RPMI7951 (cell line): ENCODE measurements at regions not wholly inside any gene's neighbourhood (a gene's known extent, or its start where the extent isn't known, plus 50 kb on each side); places are given as distances from the start of the nearest gene placed in this dataset.

Experiments used
- DNase-seq: peaks from one replicate; pipeline ENCODE4 v3.0.0-alpha.2; 2012; ENCODE audit warnings: low read depth

DNA sequence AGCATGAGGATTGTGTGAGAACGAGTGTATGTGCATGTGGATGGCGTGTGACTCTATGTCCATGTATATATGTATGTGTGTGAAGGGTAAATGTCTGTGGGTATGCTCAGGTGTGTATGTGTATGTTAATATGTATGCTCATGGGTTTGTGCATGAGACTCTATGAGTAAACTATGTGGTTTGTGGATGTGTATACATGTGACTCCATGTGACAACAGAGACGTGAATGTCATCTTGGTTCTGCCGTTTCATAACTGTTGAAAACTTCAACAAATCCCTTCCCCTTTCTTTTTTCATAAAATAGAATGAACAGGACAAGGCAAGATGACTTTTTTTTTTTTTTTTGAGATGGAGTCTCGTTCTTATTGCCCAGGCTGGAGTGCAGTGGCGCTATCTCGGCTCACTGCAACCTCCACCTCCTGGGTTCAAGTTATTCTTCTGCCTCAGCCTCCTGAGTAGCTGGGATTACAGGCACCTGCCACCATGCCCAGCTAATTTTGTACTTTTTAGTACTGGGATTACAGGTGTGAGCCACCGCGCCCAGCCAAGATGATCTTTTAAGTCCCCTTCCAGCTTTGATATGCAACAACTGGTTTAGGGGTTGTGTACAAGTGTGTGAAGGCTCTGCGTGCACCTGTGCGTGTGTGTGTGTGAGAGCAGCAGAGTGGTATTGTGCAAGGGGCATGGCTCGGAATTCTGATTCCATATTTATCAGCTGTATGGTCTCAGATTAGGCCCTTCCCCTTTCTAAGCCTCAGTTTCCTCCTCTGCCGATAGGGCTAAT lies 106.3 kb downstream of the EBNA1BP2 start:
- no peak for DNase-seq

DNA sequence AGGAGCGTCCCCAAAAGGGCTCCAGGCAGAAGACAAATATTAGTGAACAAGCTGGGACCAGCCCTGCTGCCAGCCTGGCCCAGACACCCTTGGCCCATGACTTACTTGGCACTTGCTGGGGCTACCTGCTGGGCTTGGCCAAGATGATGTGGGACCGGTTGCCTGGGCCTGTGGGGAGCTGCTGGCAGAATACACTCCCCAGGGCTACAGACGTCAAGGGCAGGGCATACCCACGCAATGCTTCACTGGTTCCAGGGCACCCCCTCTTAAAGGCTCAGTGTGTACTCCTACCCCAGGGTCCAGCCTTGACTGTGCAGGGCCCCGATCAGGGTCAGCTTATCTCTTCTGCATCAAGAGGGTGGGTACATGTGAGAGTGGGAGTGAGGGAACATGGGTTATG lies 106.5 kb upstream of the SLC2A1 start:
- DNase-seq, result no peak

DNA sequence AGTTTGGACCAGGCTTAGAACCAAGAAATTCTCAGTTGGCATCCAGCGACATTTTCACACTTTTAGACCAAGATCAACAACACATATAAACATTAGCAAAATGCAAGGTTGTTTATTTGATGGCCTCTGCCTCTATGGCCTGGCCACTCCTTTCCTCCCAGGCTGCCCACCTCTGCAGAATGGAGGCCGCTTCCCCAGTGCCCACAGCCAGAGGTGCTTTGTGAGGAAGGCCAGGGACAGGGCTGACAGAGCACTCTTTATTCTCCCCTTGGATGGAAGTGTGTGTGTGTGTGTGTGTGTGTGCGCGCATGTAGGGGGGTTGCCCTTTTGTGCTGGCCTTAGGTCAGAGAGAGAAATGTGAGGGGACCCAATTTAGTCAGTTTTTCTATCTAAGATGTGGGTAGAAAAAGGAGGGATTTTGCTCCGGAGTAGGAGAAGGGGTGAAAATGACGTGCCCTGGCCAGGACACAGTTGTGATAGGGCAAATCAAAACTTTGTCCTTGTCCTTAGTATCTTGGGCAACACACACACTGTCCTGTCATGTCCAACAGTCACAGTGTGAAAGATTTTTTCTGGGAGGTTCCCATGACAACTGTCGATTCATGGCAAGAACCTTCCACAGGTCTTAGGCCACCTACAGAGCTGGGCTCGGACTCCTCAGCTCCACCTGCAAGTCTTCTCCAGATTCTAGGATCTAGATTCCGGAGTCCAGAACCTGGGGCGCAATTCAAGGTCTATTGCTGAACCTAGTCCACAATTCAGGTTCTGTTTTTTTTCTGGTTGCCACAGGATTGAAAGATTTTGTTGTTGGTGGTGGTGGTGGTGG lies 104.9 kb upstream of the SLC2A1 start:
- DNase-seq, result no peak

GRCh38 chr1:43062527-43063095 lies 103.9 kb upstream of the SLC2A1 start:
- DNase-seq, result no peak

- no peak for DNase-seq
Observed at GRCh38 chr1:43061757-43062156, 103.1 kb upstream of the SLC2A1 start.

DNA sequence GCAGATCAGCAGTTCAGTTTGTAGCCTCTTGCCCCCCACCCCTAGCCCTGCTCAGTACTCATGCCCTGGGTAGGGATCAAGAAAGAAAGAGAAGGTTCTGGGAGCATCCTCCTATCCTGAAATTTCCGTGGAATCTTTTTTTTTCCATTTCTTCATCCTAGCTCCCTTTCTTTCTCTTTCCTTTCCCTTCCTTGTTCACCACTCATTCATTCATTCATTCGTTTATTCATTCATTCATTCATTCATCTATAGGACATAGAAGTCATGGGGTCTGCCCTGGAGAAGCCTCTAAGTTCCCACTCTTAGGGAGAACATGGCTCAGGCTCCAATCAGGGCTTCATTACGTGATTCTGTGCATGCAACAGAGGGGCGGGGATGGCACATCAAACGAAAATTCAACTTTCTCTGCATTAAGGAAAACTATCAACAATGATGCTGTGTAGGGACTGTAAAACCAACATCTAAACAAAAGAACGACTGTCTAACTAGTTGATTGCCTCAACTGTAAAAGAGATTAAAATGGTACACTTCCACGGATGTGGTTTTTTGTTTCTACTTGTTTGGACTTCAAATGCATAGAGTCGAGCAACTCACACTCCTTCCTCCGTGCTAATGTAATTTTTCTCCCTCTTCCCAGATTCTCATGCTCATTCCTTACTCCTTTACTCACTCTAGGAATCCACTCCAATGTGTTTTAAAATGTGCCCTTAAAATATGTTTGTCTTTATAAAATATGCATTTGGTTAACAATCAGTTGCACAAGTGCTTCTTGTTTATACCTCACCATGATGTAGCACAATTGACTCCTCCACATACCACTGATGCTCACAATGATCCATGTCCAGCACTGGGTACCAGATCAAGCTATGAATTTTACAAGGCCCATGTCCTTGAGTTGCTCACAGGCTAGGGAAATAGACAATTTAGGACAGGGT lies 101.2 kb upstream of the SLC2A1 start:
- no peak for DNase-seq

DNA sequence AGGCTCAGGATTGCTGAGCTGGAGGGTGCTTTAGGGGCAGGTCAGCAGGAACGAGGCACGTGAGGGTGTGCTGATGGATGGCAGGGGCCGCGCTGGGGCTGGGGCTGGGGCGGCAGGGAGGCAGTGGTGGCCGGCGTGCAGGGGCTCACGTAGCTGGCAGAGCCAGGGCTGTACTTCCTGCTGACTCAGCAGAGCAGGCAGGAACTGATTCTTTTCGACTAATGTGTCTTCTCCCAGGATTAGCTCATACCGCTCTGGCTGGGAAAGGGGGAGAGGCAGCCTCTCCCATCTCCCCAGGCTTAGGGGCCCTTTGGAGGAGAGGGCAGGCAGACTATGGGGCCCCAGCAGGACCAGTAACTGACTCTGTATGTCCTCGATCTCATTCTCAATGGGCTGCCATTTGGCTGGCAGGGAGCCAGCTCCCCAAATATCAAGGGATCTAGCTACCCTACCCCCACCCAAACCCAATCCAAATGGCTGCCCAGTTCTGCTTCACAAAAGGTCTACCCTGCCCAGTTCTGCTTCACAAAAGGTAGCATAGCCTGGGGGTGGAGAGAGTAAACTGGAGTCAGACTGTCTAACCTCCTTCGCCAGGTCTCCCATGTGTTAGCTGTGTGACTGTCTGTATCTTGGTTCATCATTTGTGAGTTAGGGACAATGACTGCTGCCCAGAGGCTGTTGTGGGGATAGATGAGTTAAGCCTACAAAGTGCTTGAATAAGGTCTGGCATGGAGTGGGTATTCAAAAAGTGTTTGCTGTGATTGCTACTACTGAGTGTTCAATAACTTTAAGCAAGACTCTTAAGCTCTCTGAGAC lies 100.1 kb upstream of the SLC2A1 start:
- no peak for DNase-seq

- DNase-seq, result no peak
Observed at GRCh38 chr1:43058056-43058455, 99.4 kb upstream of the SLC2A1 start.

GRCh38 chr1:43057567-43057966 lies 98.9 kb upstream of the SLC2A1 start:
- DNase-seq, result no peak

DNA sequence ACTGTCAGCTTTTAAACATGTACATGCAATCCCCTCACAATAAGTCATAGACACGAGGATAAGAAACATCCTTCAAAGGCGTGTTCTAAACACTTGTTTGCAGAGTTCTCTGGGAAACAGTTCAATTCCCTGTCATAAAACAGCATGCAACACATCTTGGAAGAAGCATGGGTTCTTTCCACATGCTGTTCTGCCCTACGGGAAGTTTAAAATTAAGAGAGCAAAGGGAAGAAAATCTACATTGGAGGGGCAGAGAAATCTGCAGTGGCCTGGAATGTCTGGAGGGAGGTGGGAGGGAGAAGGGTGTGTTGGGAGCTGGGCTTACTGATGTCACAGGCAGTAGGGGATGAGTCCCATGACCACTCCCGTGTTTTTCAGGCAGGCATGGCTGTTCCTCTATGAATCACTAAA lies 98.3 kb upstream of the SLC2A1 start:
- no peak for DNase-seq

DNA sequence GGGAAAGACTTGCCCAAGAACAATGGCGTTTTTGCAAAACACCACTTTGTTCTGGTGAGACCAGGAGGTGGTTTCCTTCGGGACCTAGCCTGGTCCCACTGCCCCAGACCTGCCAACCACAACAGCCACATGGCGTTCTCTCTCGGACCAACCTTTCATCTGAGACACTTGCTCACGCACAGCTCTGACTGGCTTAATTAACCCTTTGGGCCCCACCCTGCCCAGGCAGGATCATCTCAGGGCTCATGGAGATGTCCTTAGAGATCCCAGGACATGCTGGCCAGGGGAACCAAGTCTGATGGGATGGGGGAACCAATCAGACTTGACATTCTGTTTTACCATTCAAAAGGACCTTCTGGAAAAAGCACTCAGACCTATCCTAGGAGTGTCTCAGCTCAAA lies 97.8 kb upstream of the SLC2A1 start:
- DNase-seq, result no peak

GRCh38 chr1:43054961-43055360 lies 96.3 kb upstream of the SLC2A1 start:
- DNase-seq, result no peak

DNA sequence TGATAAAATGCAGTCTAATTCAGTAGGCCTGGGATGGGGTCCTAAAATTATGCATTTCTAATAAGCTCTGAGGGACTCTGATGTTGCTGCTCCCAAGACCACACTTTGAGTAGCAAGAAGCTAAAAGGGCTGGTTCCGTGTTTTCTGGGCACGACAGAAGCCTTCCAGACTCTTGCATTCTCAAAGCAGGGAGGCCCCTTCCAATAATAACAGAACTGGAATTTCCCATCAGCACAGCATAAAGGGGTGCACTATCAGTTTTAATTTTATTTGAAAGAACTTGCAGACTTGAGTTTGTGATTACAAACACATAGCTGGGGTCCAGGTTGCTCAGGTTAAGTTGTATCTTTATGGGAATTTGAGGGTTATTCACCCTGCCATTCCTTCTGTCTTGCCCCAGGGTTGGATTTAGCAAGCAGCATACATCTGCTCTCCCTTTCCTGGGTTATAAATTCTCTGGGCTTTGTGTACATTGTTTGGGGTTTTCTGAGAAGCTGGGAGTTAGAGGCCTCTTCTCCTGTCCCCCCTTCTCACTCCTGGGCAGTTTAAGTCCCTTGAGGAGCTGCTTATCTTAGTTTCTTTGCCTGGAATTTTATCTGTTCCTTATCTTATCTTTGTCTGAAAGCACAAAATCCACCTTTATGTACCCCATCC lies 94.2 kb upstream of the SLC2A1 start:
- no peak for DNase-seq

DNA sequence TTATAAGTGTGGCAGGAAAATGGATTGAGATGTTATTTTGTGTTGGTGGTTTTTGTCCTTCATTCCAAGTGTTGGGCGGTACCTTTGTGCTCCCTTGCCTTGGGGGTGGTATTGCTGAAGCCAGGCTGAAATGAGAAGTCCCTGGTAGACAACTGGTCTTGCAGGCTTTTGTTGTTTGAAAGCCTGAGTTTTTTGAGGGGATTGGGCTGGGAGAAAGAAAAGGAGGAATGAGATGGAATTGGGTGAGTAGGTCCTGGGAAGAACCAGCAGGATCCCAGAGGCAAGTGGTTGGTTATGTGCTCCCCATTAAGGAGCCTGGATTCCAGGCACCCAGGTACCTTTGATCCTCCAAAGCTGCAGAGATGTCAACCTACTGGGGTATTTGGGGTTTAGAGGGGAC lies 93.7 kb upstream of the SLC2A1 start:
- DNase-seq, result no peak

- DNase-seq, result no peak
Observed at GRCh38 chr1:43049481-43049880, 90.8 kb upstream of the SLC2A1 start.

DNA sequence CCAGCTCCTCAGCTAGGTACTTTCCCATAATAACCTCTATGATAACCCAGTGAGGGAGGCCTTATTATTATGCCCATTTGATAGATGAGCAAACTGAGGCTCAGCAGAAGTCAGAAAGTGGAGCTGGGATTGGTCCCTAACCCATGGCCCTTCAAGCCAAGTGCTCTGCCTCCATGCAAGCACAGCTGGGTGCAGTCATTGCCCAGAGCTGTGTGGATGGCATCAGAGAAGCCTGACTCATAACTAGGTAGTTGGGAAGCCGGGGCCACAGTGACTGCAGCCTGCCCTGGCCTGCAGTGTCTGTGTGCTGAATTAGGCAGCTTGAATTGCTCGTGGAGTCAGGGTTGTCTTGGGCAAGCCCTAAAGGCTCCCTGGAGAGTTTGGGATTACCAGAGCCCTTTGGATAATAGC lies 89.9 kb upstream of the SLC2A1 start:
- DNase-seq, result peak; percentile 36

DNA sequence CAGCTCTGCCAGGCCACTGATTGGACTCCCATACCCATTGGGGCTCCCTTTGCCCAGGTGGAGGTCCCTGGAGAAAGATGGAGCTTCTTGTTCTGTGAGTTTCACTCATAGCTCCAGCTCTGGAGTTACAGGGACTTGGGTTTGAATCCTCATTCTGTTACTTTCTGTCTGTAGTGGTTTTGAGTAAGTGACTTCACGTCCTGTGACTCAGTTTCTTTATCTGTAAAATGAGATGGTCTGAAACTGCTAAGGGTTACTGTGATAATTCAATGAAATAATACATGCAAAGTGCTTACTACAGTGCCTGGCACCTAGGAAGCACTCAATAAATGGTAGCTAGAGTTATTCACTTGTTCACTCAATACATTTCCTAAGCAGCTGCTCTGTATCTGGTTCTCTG lies 88.5 kb upstream of the SLC2A1 start:
- no peak for DNase-seq

- no peak for DNase-seq
Observed at GRCh38 chr1:43044572-43045361, 86.1 kb upstream of the SLC2A1 start.

DNA sequence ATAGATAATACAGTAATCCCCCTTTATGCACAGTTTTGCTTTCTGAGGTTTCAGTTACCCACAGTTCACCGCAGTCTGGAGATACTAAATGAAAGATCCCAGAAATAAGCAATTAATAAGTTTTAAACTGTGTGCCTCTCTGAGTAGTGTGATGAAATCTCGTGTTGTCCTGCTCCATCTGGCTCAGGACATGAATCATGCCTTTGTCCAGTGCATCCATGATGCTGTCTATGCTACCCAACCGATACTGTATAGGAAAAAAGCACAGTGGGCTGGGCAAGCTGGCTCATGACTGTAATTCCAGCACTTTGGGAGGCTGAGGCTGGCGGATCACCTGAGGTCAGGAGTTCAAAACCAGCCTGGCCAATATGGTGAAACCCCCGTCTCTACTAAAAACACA lies 85.0 kb upstream of the SLC2A1 start:
- no peak for DNase-seq
